H9 (cell line): ENCODE measurements at regions not wholly inside any gene's neighbourhood (a gene's known extent, or its start where the extent isn't known, plus 50 kb on each side); places are given as distances from the start of the nearest gene placed in this dataset.

Experiments
- DNase-seq: peaks from one replicate; pipeline ENCODE4 v3.0.0-alpha.2; 2017
- H2AFZ ChIP-seq: one replicate; pipeline ENCODE4 v1.6.1; 2013; ENCODE audit warnings: mild to moderate bottlenecking, low read length, control low read depth, moderate library complexity
- H2AK5ac ChIP-seq: 2 replicates; pipeline ENCODE4 v1.6.1; 2013; ENCODE audit warnings: low read length, control low read depth, mixed read lengths; ENCODE audit not compliant: insufficient read length
- H2BK120ac ChIP-seq: one replicate; pipeline ENCODE4 v1.6.1; 2013; ENCODE audit warnings: low read depth, mild to moderate bottlenecking, low read length, control low read depth, inconsistent platforms; ENCODE audit not compliant: poor library complexity, severe bottlenecking
- H2BK12ac ChIP-seq: 2 replicates; pipeline ENCODE4 v1.6.1; 2013; ENCODE audit warnings: low read length, control low read depth, mixed read lengths, low read depth; ENCODE audit not compliant: insufficient read length
- H2BK15ac ChIP-seq: 2 replicates; pipeline ENCODE4 v1.6.1; 2013; ENCODE audit warnings: low read depth, low read length, control low read depth
- H2BK20ac ChIP-seq: one replicate; pipeline ENCODE4 v1.6.1; 2013; ENCODE audit warnings: low read depth, mild to moderate bottlenecking, low read length, control low read depth, inconsistent platforms; ENCODE audit not compliant: poor library complexity, severe bottlenecking
- H2BK5ac ChIP-seq: 2 replicates; pipeline ENCODE4 v1.6.1; 2013; ENCODE audit warnings: low read length, control low read depth, mixed read lengths; ENCODE audit not compliant: insufficient read length
- H3K14ac ChIP-seq: 2 replicates; pipeline ENCODE4 v1.6.1; 2013; ENCODE audit warnings: low read length, control low read depth; ENCODE audit not compliant: insufficient read depth
- H3K18ac ChIP-seq: 2 replicates; pipeline ENCODE4 v1.6.1; 2013; ENCODE audit warnings: low read depth, mild to moderate bottlenecking, mixed read lengths, low read length, control low read depth; ENCODE audit not compliant: insufficient read length
- H3K23ac ChIP-seq: 2 replicates; pipeline ENCODE4 v1.6.1; 2013; ENCODE audit warnings: low read length, control low read depth, mixed read lengths, low read depth; ENCODE audit not compliant: insufficient read length
- H3K23me2 ChIP-seq: 2 replicates; pipeline ENCODE4 v1.6.1; 2013; ENCODE audit warnings: low read depth, mild to moderate bottlenecking, mixed read lengths, low read length, control low read depth; ENCODE audit not compliant: insufficient read length, poor library complexity, severe bottlenecking
- H3K27ac ChIP-seq: 2 replicates; pipeline ENCODE4 v1.5.1; 2013; ENCODE audit warnings: low read length, control low read depth, mixed read lengths, low read depth; ENCODE audit not compliant: insufficient read length
- H3K27me3 ChIP-seq: 2 replicates; pipeline ENCODE4 v1.6.1; 2013; ENCODE audit warnings: low read length, control low read depth, inconsistent platforms; ENCODE audit not compliant: insufficient read depth
- H3K4ac ChIP-seq: 2 replicates; pipeline ENCODE4 v1.6.1; 2013; ENCODE audit warnings: low read depth, mild to moderate bottlenecking, control low read depth, inconsistent platforms, low read length, moderate library complexity
- H3K4me1 ChIP-seq: 2 replicates; pipeline ENCODE4 v1.6.1; 2013; ENCODE audit warnings: low read length, control low read depth, inconsistent platforms; ENCODE audit not compliant: insufficient read depth
- H3K4me2 ChIP-seq: 2 replicates; pipeline ENCODE4 v1.6.1; 2013; ENCODE audit warnings: low read length, control low read depth, mixed read lengths; ENCODE audit not compliant: insufficient read length, insufficient read depth
- H3K56ac ChIP-seq: 2 replicates; pipeline ENCODE4 v1.6.1; 2013; ENCODE audit warnings: low read depth, mild to moderate bottlenecking, mixed read lengths, low read length, control low read depth; ENCODE audit not compliant: insufficient read length
- H3K79me1 ChIP-seq: 2 replicates; pipeline ENCODE4 v1.6.1; 2013; ENCODE audit warnings: low read depth, mild to moderate bottlenecking, moderate library complexity, low read length, control low read depth, inconsistent platforms; ENCODE audit not compliant: insufficient read depth, poor library complexity, severe bottlenecking
- H3K79me2 ChIP-seq: 2 replicates; pipeline ENCODE4 v1.6.1; 2013; ENCODE audit warnings: low read length, control low read depth, inconsistent platforms; ENCODE audit not compliant: insufficient read depth
- H3K9ac ChIP-seq: 2 replicates; pipeline ENCODE4 v1.6.1; 2013; ENCODE audit warnings: low read length, control low read depth, mixed read lengths; ENCODE audit not compliant: insufficient read length; ENCODE audit errors: extremely low read depth
- H3K9me3 ChIP-seq: one replicate; pipeline ENCODE4 v1.6.1; 2013; ENCODE audit warnings: low read depth, low read length, inconsistent platforms; ENCODE audit not compliant: control insufficient read depth
- H3T11ph ChIP-seq: one replicate; pipeline ENCODE4 v1.6.1; 2013; ENCODE audit warnings: mild to moderate bottlenecking, low read length, control low read depth, inconsistent platforms
- H4K20me1 ChIP-seq: one replicate; pipeline ENCODE4 v1.6.1; 2013; ENCODE audit not compliant: control insufficient read depth, insufficient read length, insufficient read depth
- H4K5ac ChIP-seq: 2 replicates; pipeline ENCODE4 v1.6.1; 2013; ENCODE audit warnings: low read depth, mild to moderate bottlenecking, mixed read lengths, low read length, control low read depth; ENCODE audit not compliant: insufficient read length
- H4K8ac ChIP-seq: replicated peaks from 2 replicates; pipeline ENCODE4 v1.6.1; 2013; ENCODE audit warnings: low read length, control low read depth, mixed read lengths, low read depth; ENCODE audit not compliant: insufficient read length
- H4K91ac ChIP-seq: 2 replicates; pipeline ENCODE4 v1.6.1; 2013; ENCODE audit warnings: low read depth, mild to moderate bottlenecking, moderate library complexity, mixed read lengths, low read length, control low read depth; ENCODE audit not compliant: insufficient read length
- H3K27ac Mint-ChIP-seq, 3 experiments: 2 replicates in 2 of 3; 3 replicates in 1 of 3; pipeline ENCODE4 v1.8.0; 2020 to 2021; ENCODE audit warnings: mixed read lengths in 3 of 3, mild to moderate bottlenecking in 1 of 3, moderate library complexity in 1 of 3
- H3K27me3 Mint-ChIP-seq: 2 replicates; pipeline ENCODE4 v1.8.0; 2021; ENCODE audit warnings: low read depth, mild to moderate bottlenecking, moderate library complexity, mixed read lengths
- H3K36me3 Mint-ChIP-seq, 3 experiments: 2 replicates in 2 of 3; 3 replicates in 1 of 3; pipeline ENCODE4 v1.8.0; 2020 to 2021; ENCODE audit warnings: low read depth in 3 of 3, mixed read lengths in 3 of 3; ENCODE audit not compliant: insufficient read depth in 1 of 3
- H3K4me1 Mint-ChIP-seq, 2 experiments: 2 replicates each; pipeline ENCODE4 v1.8.0; 2020; ENCODE audit warnings: mixed read lengths in 2 of 2
- H3K4me3 Mint-ChIP-seq, 2 experiments: 2 replicates in 1 of 2; 3 replicates in 1 of 2; pipeline ENCODE4 v1.8.0; 2020 to 2021; ENCODE audit warnings: mild to moderate bottlenecking in 2 of 2, mixed read lengths in 2 of 2, moderate library complexity in 1 of 2
- H3K9me3 Mint-ChIP-seq, 2 experiments: 2 replicates in 1 of 2; 3 replicates in 1 of 2; pipeline ENCODE4 v1.8.0; 2020; ENCODE audit warnings: mild to moderate bottlenecking in 2 of 2, mixed read lengths in 2 of 2, moderate library complexity in 1 of 2
- WGBS: extraction: QIAGEN DNeasy Blood & Tissue Kit; methylation state at CpG from one replicate; pipeline ENCODE4 v1.1.7; 2013; ENCODE audit warnings: missing lambda C conversion rate, low lambda C conversion rate, mixed read lengths; ENCODE audit not compliant: insufficient read length; ENCODE audit errors: extremely low coverage; 5-methylcytosine and 5-hydroxymethylcytosine counted together
- TF ChIP-seq, protein P1 (sequence below): fragments of 200-600 bp; sonication (generic); conservative IDR thresholded peaks from 3 replicates; pipeline ENCODE4 v1.8.0; 2021; ENCODE audit warnings: antibody characterized with exemption, mild to moderate bottlenecking

DNA sequence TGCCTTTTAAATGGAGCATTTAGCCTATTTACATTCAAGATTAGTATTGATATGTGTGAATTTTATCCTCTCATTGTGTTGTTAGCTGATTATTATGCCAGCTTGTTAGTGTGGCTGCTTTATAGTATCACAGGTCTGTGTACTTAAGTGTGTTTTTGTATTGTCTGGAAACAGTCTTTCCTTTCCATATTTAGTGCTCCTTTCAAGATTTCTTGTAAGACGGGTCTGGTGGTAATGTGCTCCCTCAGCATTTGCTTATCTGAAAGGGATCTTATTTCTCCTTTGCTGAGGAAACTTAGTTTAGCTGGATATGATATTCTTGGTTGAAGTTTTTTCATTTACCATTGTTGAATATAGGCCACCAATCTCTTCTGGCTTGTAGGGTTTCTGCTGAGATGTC lies 549.0 kb downstream of the EPHA3 start:
- H3K4me1 ChIP-seq, result no peaks in the 10 kb centered on the region
- H2AK5ac ChIP-seq, result no peak overlapping the region
- H3K27ac ChIP-seq, result no peak overlapping the region

More for the DNA sequence above, 549.0 kb downstream of the EPHA3 start:
- Histone ChIP-seq H3K56ac (no peak overlapping the region), H3K79me2 (no peaks in the 10 kb centered on the region), H3K9ac (no peak overlapping the region), H2AFZ (no peak overlapping the region), H2BK20ac (no peak overlapping the region), H3K79me1 (no peaks in the 10 kb centered on the region), H3K4me2 (no peak overlapping the region), H2BK15ac (no peak overlapping the region), H3K18ac (no peak overlapping the region), H3T11ph (no peak overlapping the region), H2BK5ac (no peak overlapping the region), H3K23me2 (no peaks in the 10 kb centered on the region), H2BK120ac (no peak overlapping the region), H3K14ac (no peak overlapping the region), H2BK12ac (no peak overlapping the region), H4K20me1 (no peaks in the 10 kb centered on the region), H3K27me3 (no peaks in the 10 kb centered on the region), H3K9me3 (no peaks in the 10 kb centered on the region), H4K5ac (no peak overlapping the region), H4K8ac (no peak overlapping the region), H3K23ac (no peak overlapping the region), H3K4ac (no peak overlapping the region), H4K91ac (no peak overlapping the region)
- peaks cover 18% of the 10 kb centered on the region in 2 experiments; a peak in 4 of 5 replicates for H3K9me3 Mint-ChIP-seq
- peaks cover 2 to 18% (median 7%) of the 10 kb centered on the region in 3 experiments; a peak in 6 of 7 replicates for H3K36me3 Mint-ChIP-seq
- DNase-seq, result no peak
- no peaks in the 10 kb centered on the region for H3K27me3 Mint-ChIP-seq
- TF ChIP-seq, protein P1, sequence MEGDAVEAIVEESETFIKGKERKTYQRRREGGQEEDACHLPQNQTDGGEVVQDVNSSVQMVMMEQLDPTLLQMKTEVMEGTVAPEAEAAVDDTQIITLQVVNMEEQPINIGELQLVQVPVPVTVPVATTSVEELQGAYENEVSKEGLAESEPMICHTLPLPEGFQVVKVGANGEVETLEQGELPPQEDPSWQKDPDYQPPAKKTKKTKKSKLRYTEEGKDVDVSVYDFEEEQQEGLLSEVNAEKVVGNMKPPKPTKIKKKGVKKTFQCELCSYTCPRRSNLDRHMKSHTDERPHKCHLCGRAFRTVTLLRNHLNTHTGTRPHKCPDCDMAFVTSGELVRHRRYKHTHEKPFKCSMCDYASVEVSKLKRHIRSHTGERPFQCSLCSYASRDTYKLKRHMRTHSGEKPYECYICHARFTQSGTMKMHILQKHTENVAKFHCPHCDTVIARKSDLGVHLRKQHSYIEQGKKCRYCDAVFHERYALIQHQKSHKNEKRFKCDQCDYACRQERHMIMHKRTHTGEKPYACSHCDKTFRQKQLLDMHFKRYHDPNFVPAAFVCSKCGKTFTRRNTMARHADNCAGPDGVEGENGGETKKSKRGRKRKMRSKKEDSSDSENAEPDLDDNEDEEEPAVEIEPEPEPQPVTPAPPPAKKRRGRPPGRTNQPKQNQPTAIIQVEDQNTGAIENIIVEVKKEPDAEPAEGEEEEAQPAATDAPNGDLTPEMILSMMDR, result no peak
- no peaks in the 10 kb centered on the region for H3K4me1 Mint-ChIP-seq
- no CpG with 5 or more reads among the region's 1 CpG for WGBS
- no peak overlapping the region for H3K4me3 Mint-ChIP-seq
- H3K27ac Mint-ChIP-seq, result no peak overlapping the region
